Testis (tissue), 2 donors: ENCODE measurements at regions not wholly inside any gene's neighbourhood (a gene's known extent, or its start where the extent isn't known, plus 50 kb on each side); places are given as distances from the start of the nearest gene placed in this dataset.

Experiments
- CTCF ChIP-seq, 3 experiments: fragments of 450-650 bp in 2 of 3; fragments of 200-600 bp in 1 of 3; sonication (generic) in 1 of 3; IDR thresholded peaks; one replicate each; pipeline ENCODE4 v1.5.1; 2016 to 2019; ENCODE audit warnings: antibody characterized with exemption in 3 of 3, mild to moderate bottlenecking in 2 of 3, moderate library complexity in 1 of 3
- POLR2A ChIP-seq: fragments of 450-650 bp; IDR thresholded peaks from one replicate; pipeline ENCODE4 v1.6.1; 2017; ENCODE audit warnings: antibody characterized with exemption, mild to moderate bottlenecking, moderate library complexity

- TF ChIP-seq POLR2A (no peak), CTCF (IDR thresholded peaks at IDR 0.05) (no peak)
These were observed 489.0 kb downstream of the MN1 start for GRCh38 chr22:27312565-27312964.
